SH-SY5Y (cell line): ENCODE measurements at regions not wholly inside any gene's neighbourhood (a gene's known extent, or its start where the extent isn't known, plus 50 kb on each side); places are given as distances from the start of the nearest gene placed in this dataset.

Source experiments
- GATA2 ChIP-seq: IDR thresholded peaks from 2 replicates; pipeline ENCODE4 v1.6.1; 2011; ENCODE audit warnings: mild to moderate bottlenecking, low read depth, low read length
- GATA3 ChIP-seq: IDR thresholded peaks from 2 replicates; pipeline ENCODE4 v1.6.1; 2011; ENCODE audit warnings: low read depth, mild to moderate bottlenecking, low read length, moderate library complexity

DNA sequence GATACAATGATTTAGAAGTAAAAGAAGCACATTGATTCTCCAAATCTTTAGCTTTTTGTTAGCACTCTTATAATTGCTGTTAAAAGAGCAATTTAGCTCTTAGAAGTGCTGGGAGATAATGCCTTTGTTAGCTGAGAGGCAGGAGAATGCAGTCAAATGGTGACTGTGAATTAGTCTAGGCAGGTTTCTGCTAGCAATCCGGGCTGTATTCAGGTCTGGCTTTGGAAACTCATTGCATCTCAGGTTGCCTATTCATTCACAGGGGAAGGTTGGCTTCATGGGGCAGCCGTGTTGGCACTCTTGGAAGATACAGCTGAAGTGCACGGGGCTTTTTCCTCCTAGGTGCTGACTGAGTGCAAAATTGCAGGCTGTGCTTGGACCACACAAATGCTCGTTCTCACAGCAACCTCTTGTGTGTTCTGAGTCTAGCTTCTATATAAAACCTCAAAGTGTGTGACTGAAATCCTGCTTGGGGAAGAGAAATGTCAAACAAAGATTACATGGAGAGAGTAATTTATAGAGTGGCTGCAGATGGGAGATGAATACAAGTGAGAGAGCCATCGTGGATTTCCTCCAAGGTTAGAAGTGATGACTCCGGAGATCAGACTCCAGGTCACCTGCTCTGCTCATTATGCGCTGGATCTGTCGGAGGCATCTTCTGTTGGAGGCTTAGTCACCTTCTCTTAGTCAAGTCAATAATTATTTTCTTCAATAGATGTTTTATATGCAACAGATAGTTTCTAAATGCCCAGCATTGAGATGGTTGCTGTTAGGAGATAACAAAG is 167.8 kb downstream of the PMAIP1 start:
- TF ChIP-seq GATA3 (no peak), GATA2 (no peak)
